NCI-H146 (cell line): ENCODE measurements at regions not wholly inside any gene's neighbourhood (a gene's known extent, or its start where the extent isn't known, plus 50 kb on each side); places are given as distances from the start of the nearest gene placed in this dataset.

Experiments used
- DNase-seq: peaks from one replicate; lab custom pipeline; 2025; lab: John Stamatoyannopoulos, UW

- DNase-seq = no peak
These were observed 1144.8 kb upstream of the SEMA6A start for GRCh38 chr5:117719413-117719812.

- no peak for DNase-seq
These were observed 1139.1 kb upstream of the SEMA6A start for GRCh38 chr5:117713585-117714198.

- DNase-seq = no peak
These were observed 1126.4 kb upstream of the SEMA6A start for GRCh38 chr5:117701062-117701461.

GRCh38 chr5:117692606-117693005, 1118.0 kb upstream of the SEMA6A start:
- no peak for DNase-seq

- DNase-seq = no peak
These were observed 1116.7 kb upstream of the SEMA6A start for GRCh38 chr5:117691081-117691870.

- DNase-seq = no peak
These were observed 1116.0 kb upstream of the SEMA6A start for GRCh38 chr5:117690612-117691011.

GRCh38 chr5:117686926-117687325, 1112.3 kb upstream of the SEMA6A start:
- DNase-seq = no peak

- no peak for DNase-seq
These were observed 1107.8 kb upstream of the SEMA6A start for GRCh38 chr5:117682416-117682815.

GRCh38 chr5:117681431-117682254, 1107.0 kb upstream of the SEMA6A start:
- no peak for DNase-seq

- DNase-seq = no peak
These were observed 1105.8 kb upstream of the SEMA6A start for GRCh38 chr5:117680426-117680825.

- DNase-seq = no peak
These were observed 1104.4 kb upstream of the SEMA6A start for GRCh38 chr5:117679046-117679445.

GRCh38 chr5:117675646-117676045, 1101.0 kb upstream of the SEMA6A start:
- no peak for DNase-seq

GRCh38 chr5:117671551-117671950, 1096.9 kb upstream of the SEMA6A start:
- DNase-seq = no peak

GRCh38 chr5:117667105-117667504, 1092.5 kb upstream of the SEMA6A start:
- DNase-seq = no peak

- DNase-seq = no peak
These were observed 1090.5 kb upstream of the SEMA6A start for GRCh38 chr5:117665121-117665520.

- DNase-seq = no peak
These were observed 1087.7 kb upstream of the SEMA6A start for GRCh38 chr5:117662361-117662760.

- no peak for DNase-seq
These were observed 1082.9 kb upstream of the SEMA6A start for GRCh38 chr5:117657541-117657940.

- no peak for DNase-seq
These were observed 1078.3 kb upstream of the SEMA6A start for GRCh38 chr5:117652958-117653280.

- DNase-seq = no peak
These were observed 1077.7 kb upstream of the SEMA6A start for GRCh38 chr5:117652036-117652957.

GRCh38 chr5:117649821-117650220, 1075.2 kb upstream of the SEMA6A start:
- no peak for DNase-seq

- no peak for DNase-seq
These were observed 1070.8 kb upstream of the SEMA6A start for GRCh38 chr5:117645400-117645799.

- no peak for DNase-seq
These were observed 1064.0 kb upstream of the SEMA6A start for GRCh38 chr5:117638581-117638980.
